ENCODE measurements at regions not wholly inside any gene's neighbourhood (a gene's known extent, or its start where the extent isn't known, plus 50 kb on each side); places are given as distances from the start of the nearest gene placed in this dataset.
A peak's percentile ranks its signal among the peaks of the same experiment; 100 is the strongest.

DNA sequence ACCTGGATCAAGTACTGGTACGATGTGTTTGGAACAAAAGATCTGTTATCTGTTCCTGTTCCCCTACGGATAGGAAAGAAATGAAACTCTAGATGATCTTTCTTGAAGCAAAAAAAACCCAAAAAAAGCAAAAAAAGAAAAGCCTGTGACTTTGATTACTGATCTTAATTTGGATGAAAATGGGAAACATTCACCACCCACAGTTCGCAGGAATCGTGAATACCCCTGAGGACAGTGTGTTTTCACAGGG, 138.7 kb upstream of the LMNTD1 start:
- H3K4me1 Mint-ChIP-seq, result peaks cover 27 to 36% of the 10 kb centered on the region in 2 experiments
- H3K9me3 Mint-ChIP-seq, result peaks cover 6 to 8% of the 10 kb centered on the region in 2 experiments
- H3K4me3 Mint-ChIP-seq, result no peak overlapping the region; a peak in 1 of 5 replicates
- peak overlapping the region in 2 of 3 experiments; percentile 16 to 91; a peak in 3 of 7 replicates for H3K27ac Mint-ChIP-seq
- Histone ChIP-seq H2BK5ac (ENCODE audit: insufficient read length, low read length) (no peak overlapping the region), H3K4me2 (ENCODE audit: insufficient read depth, insufficient read length, low read length) (no peak overlapping the region), H3K27me3 (ENCODE audit: insufficient read depth, low read length) (no peaks in the 10 kb centered on the region), H4K91ac (ENCODE audit: insufficient read length, low read depth, low read length) (no peak overlapping the region), H2BK120ac (ENCODE audit: low read depth, low read length, poor library complexity, severe bottlenecking) (no peak overlapping the region), H3K56ac (ENCODE audit: insufficient read length, low read depth, low read length) (no peak overlapping the region), H3K9ac (ENCODE audit: extremely low read depth, insufficient read length, low read length) (no peak overlapping the region), H4K5ac (ENCODE audit: insufficient read length, low read depth, low read length) (no peak overlapping the region), H2BK12ac (ENCODE audit: insufficient read length, low read depth, low read length) (no peak overlapping the region), H2BK15ac (ENCODE audit: low read depth, low read length) (no peak overlapping the region), H2AFZ (ENCODE audit: low read length) (no peak overlapping the region), H3K27ac (ENCODE audit: insufficient read length, low read depth, low read length) (no peak overlapping the region), H2BK20ac (ENCODE audit: low read depth, low read length, poor library complexity, severe bottlenecking) (no peak overlapping the region), H3K18ac (ENCODE audit: insufficient read length, low read depth, low read length) (no peak overlapping the region), H3T11ph (ENCODE audit: low read length) (no peak overlapping the region), H3K4me1 (ENCODE audit: insufficient read depth, low read length) (peaks cover 2% of the 10 kb centered on the region; the same call in 1 of the 2 replicates), H3K9me3 (ENCODE audit: control insufficient read depth, low read depth, low read length) (no peaks in the 10 kb centered on the region), H3K79me2 (ENCODE audit: insufficient read depth, low read length) (no peaks in the 10 kb centered on the region), H4K20me1 (ENCODE audit: control insufficient read depth, insufficient read depth, insufficient read length) (no peaks in the 10 kb centered on the region), H3K23ac (ENCODE audit: insufficient read length, low read depth, low read length) (no peak overlapping the region), H3K14ac (ENCODE audit: insufficient read depth, low read length) (no peak overlapping the region; the same call in 1 of the 2 replicates), H3K23me2 (ENCODE audit: insufficient read length, low read depth, low read length, poor library complexity, severe bottlenecking) (no peaks in the 10 kb centered on the region), H2AK5ac (ENCODE audit: insufficient read length, low read length) (no peak overlapping the region), H3K4ac (ENCODE audit: low read depth, low read length) (no peak overlapping the region), H3K79me1 (ENCODE audit: insufficient read depth, low read depth, low read length, poor library complexity, severe bottlenecking) (no peaks in the 10 kb centered on the region), H4K8ac (replicated peaks; ENCODE audit: insufficient read length, low read depth, low read length) (no peak overlapping the region)
- peaks cover 0 to 4% (median 0%) of the 10 kb centered on the region in 3 experiments; a peak in 2 of 7 replicates for H3K36me3 Mint-ChIP-seq (ENCODE audit: insufficient read depth in 1 of 3, low read depth in 3 of 3)
- WGBS (ENCODE audit: extremely low coverage, insufficient read length, low lambda C conversion rate), result no CpG with 5 or more reads among the region's 4 CpGs
- H3K27me3 Mint-ChIP-seq (ENCODE audit: low read depth), result peaks cover 2% of the 10 kb centered on the region; the same call in 1 of the 2 replicates
- TF ChIP-seq CTCF (conservative IDR thresholded peaks at IDR 0.05), result no peak
- DNase-seq, result no peak
